ENCODE measurements at regions not wholly inside any gene's neighbourhood (a gene's known extent, or its start where the extent isn't known, plus 50 kb on each side); places are given as distances from the start of the nearest gene placed in this dataset.

DNA sequence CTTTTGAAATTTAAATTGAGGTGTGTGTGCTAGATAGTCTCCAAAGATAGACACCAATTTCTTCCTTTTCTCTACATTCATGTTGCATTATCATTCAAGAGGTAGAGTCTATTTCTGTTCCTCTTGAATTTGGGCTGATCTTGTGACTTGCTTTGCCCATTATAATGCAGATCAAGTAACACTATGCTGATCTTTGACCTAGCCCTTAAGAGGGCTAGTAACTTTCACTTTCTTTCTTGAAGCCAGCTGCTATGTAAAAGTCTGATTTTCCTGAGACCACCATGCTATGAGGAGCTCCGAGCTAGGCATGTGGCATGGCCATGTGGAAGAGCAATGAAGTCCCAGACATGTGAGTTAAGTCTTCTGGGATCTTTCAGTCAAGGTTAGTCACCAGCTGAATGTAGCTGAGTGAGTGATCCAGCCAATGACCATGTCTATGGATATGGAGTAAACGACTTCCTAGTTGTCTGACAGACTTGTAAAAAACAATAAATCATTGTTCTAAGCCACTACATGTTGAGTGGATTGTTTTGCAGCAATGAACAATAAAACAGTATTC is 189.4 kb upstream of the CWC22 start:
- intact Hi-C loops (cut with micrococcal nuclease; ENCODE audit: unreplicated experiment): no loop called here
- no TSS peak for BruUV-seq (replicated peaks)
- no peaks in the 10 kb centered on the region for H3K9me3 ChIP-seq (ENCODE audit: low read depth, low read length, poor library complexity, severe bottlenecking)
- H3K27me3 ChIP-seq (replicated peaks; ENCODE audit: insufficient read depth, low read depth, low read length, poor library complexity): no peaks in the 10 kb centered on the region
- POLR2A ChIA-PET (ENCODE audit: low non-redundant PET): no interaction called here
- H3K4me3 ChIP-seq (ENCODE audit: low read depth, low read length, poor library complexity, severe bottlenecking): no peak overlapping the region
- CTCF ChIA-PET: no interaction called here
- H3K4me1 ChIP-seq (ENCODE audit: insufficient read depth, low read length, poor library complexity, severe bottlenecking): no peaks in the 10 kb centered on the region
- TF ChIP-seq, protein P1, sequence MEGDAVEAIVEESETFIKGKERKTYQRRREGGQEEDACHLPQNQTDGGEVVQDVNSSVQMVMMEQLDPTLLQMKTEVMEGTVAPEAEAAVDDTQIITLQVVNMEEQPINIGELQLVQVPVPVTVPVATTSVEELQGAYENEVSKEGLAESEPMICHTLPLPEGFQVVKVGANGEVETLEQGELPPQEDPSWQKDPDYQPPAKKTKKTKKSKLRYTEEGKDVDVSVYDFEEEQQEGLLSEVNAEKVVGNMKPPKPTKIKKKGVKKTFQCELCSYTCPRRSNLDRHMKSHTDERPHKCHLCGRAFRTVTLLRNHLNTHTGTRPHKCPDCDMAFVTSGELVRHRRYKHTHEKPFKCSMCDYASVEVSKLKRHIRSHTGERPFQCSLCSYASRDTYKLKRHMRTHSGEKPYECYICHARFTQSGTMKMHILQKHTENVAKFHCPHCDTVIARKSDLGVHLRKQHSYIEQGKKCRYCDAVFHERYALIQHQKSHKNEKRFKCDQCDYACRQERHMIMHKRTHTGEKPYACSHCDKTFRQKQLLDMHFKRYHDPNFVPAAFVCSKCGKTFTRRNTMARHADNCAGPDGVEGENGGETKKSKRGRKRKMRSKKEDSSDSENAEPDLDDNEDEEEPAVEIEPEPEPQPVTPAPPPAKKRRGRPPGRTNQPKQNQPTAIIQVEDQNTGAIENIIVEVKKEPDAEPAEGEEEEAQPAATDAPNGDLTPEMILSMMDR (conservative IDR thresholded peaks at IDR 0.05; ENCODE audit: low read depth, low read length): no peak
- no peaks in the 10 kb centered on the region for H3K36me3 ChIP-seq (ENCODE audit: insufficient read depth, low read length, poor library complexity, severe bottlenecking)
- DNase-seq (ENCODE audit: low spot score): no peak
- no peak overlapping the region for H3K27ac ChIP-seq (ENCODE audit: low read depth, low read length, poor library complexity, severe bottlenecking)

DNA sequence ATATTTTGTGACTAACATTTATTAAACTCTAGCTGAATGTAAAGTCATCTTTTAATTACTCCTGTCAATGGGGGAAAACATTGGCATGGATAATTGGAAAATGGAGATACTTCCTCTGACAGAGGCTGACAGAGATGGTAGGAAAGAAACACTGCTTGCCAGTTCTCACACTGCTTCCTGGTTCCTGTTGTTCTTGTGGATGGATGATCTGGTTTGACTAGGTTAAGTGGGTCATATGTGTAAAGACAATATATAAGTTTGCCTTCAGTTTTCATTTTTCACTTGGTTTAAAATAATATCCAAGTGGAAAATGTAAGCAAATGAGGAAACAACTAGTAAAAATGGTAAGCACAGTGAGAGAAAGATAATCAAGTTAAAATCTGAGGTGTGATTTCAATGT is 188.8 kb upstream of the CWC22 start:
- H3K4me1 ChIP-seq (ENCODE audit: insufficient read depth, low read length, poor library complexity, severe bottlenecking): no peaks in the 10 kb centered on the region
- no peaks in the 10 kb centered on the region for H3K27me3 ChIP-seq (replicated peaks; ENCODE audit: insufficient read depth, low read depth, low read length, poor library complexity)
- TF ChIP-seq, protein P1 (conservative IDR thresholded peaks at IDR 0.05; ENCODE audit: low read depth, low read length): no peak
- TF ChIP-seq EZH2 (IDR thresholded peaks at IDR 0.05; ENCODE audit: borderline replicate concordance, low read depth, low read length, poor library complexity, severe bottlenecking): no peak
- DNase-seq (ENCODE audit: low spot score): no peak
- CTCF ChIA-PET: no interaction called here
- intact Hi-C loops (cut with micrococcal nuclease; ENCODE audit: unreplicated experiment): no loop called here
- no TSS peak for BruUV-seq (replicated peaks)
- no peaks in the 10 kb centered on the region for H3K9me3 ChIP-seq (ENCODE audit: low read depth, low read length, poor library complexity, severe bottlenecking)
- no peak overlapping the region for H3K27ac ChIP-seq (ENCODE audit: low read depth, low read length, poor library complexity, severe bottlenecking)
- no peaks in the 10 kb centered on the region for H3K36me3 ChIP-seq (ENCODE audit: insufficient read depth, low read length, poor library complexity, severe bottlenecking)
- no peak overlapping the region for H3K4me3 ChIP-seq (ENCODE audit: low read depth, low read length, poor library complexity, severe bottlenecking)
- POLR2A ChIA-PET (ENCODE audit: low non-redundant PET): no interaction called here

DNA sequence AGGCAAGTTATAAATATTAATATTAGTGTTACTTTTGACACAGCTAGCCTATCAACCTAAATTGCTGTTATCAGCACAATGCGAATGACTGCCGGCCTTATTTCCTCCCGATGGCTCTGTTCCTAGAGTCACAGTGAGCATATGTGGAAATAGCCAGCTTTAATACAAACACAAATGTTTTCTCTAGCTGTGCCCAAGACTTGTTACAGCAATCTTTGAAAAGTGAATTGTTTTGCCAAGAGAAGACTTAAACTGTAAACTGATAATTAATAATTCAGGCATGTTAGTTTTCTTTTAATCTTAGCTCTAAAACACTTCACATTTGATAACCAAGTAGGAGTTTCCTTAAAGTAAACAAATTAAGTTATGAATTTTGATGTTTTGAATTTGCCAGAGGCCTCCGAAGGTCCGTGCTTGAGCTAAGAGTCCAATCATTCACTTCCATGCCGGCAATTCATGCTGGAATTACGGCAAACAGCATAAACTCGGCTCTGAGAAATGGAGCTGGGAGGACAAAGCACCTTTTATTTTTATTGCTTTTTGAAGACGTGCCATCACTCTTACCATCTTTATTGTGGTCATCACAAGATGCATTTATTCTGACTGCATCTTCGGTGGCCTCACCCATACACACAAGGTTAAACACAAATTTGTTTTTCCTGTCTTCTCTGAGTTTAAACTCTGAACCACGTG is 184.5 kb upstream of the CWC22 start:
- POLR2A ChIA-PET (ENCODE audit: low non-redundant PET): no interaction called here
- no TSS peak for BruUV-seq (replicated peaks)
- H3K36me3 ChIP-seq (ENCODE audit: insufficient read depth, low read length, poor library complexity, severe bottlenecking): no peaks in the 10 kb centered on the region
- TF ChIP-seq, protein P1 (conservative IDR thresholded peaks at IDR 0.05; ENCODE audit: low read depth, low read length): no peak
- TF ChIP-seq EZH2 (IDR thresholded peaks at IDR 0.05; ENCODE audit: borderline replicate concordance, low read depth, low read length, poor library complexity, severe bottlenecking): no peak
- intact Hi-C loops (cut with micrococcal nuclease; ENCODE audit: unreplicated experiment): no loop called here
- no peaks in the 10 kb centered on the region for H3K27me3 ChIP-seq (replicated peaks; ENCODE audit: insufficient read depth, low read depth, low read length, poor library complexity)
- H3K9me3 ChIP-seq (ENCODE audit: low read depth, low read length, poor library complexity, severe bottlenecking): no peaks in the 10 kb centered on the region
- H3K4me1 ChIP-seq (ENCODE audit: insufficient read depth, low read length, poor library complexity, severe bottlenecking): no peaks in the 10 kb centered on the region
- no peak for DNase-seq (ENCODE audit: low spot score)
- H3K4me3 ChIP-seq (ENCODE audit: low read depth, low read length, poor library complexity, severe bottlenecking): no peak overlapping the region
- CTCF ChIA-PET: no interaction called here
- no peak overlapping the region for H3K27ac ChIP-seq (ENCODE audit: low read depth, low read length, poor library complexity, severe bottlenecking)

All from A673 (cell line).